Skeletal muscle satellite cell (primary cell): ENCODE measurements at regions not wholly inside any gene's neighbourhood (a gene's known extent, or its start where the extent isn't known, plus 50 kb on each side); places are given as distances from the start of the nearest gene placed in this dataset.

Source experiments
- H3K27me3 ChIP-seq: 2 replicates; pipeline ENCODE4 v1.7.0; 2013; ENCODE audit warnings: low read length; ENCODE audit not compliant: control insufficient read depth, insufficient read depth
- H3K36me3 ChIP-seq: 2 replicates; pipeline ENCODE4 v1.7.0; 2013; ENCODE audit warnings: mild to moderate bottlenecking, control low read depth, low read length; ENCODE audit not compliant: insufficient read depth
- H3K4me1 ChIP-seq: 2 replicates; pipeline ENCODE4 v1.7.0; 2013; ENCODE audit warnings: low read length; ENCODE audit not compliant: control insufficient read depth, insufficient read depth
- H3K4me2 ChIP-seq: 2 replicates; pipeline ENCODE4 v1.7.0; 2013; ENCODE audit warnings: mild to moderate bottlenecking, low read length
- H3K4me3 ChIP-seq: 2 replicates; pipeline ENCODE4 v1.7.0; 2013; ENCODE audit warnings: low read length
- H3K9ac ChIP-seq: 2 replicates; pipeline ENCODE4 v1.7.0; 2013; ENCODE audit warnings: mild to moderate bottlenecking, low read depth, low read length, moderate library complexity
- H3K9me3 ChIP-seq: replicated peaks from 2 replicates; pipeline ENCODE4 v1.7.0; 2013; ENCODE audit warnings: mild to moderate bottlenecking, control low read depth, low read length

- Histone ChIP-seq H3K36me3 (no peaks in the 10 kb centered on the region), H3K4me1 (no peaks in the 10 kb centered on the region), H3K9me3 (no peaks in the 10 kb centered on the region), H3K27me3 (no peaks in the 10 kb centered on the region), H3K4me3 (no peak overlapping the region), H3K4me2 (no peak overlapping the region), H3K9ac (no peak overlapping the region)
Measured at GRCh38 chr7:34396437-34397064, 261.5 kb upstream of the NPSR1 start.

GRCh38 chr7:34401776-34402175 is 256.2 kb upstream of the NPSR1 start:
- Histone ChIP-seq H3K27me3 (peaks cover 4% of the 10 kb centered on the region), H3K4me1 (no peaks in the 10 kb centered on the region), H3K4me2 (no peak overlapping the region), H3K9me3 (no peaks in the 10 kb centered on the region), H3K4me3 (no peak overlapping the region), H3K9ac (no peak overlapping the region), H3K36me3 (no peaks in the 10 kb centered on the region)

- Histone ChIP-seq H3K4me2 (no peak overlapping the region), H3K9ac (no peak overlapping the region), H3K36me3 (no peaks in the 10 kb centered on the region), H3K9me3 (no peaks in the 10 kb centered on the region), H3K27me3 (peaks cover 4% of the 10 kb centered on the region), H3K4me1 (no peaks in the 10 kb centered on the region), H3K4me3 (no peak overlapping the region)
Measured at GRCh38 chr7:34406848-34407530, 251.0 kb upstream of the NPSR1 start.

GRCh38 chr7:34407586-34407985 is 250.4 kb upstream of the NPSR1 start:
- H3K9me3 ChIP-seq = no peaks in the 10 kb centered on the region
- peaks cover 4% of the 10 kb centered on the region for H3K27me3 ChIP-seq
- H3K4me3 ChIP-seq = no peak overlapping the region
- no peaks in the 10 kb centered on the region for H3K4me1 ChIP-seq
- no peaks in the 10 kb centered on the region for H3K36me3 ChIP-seq
- no peak overlapping the region for H3K9ac ChIP-seq
- no peak overlapping the region for H3K4me2 ChIP-seq

- H3K4me3 ChIP-seq = no peak overlapping the region
- H3K27me3 ChIP-seq = no peaks in the 10 kb centered on the region
- no peak overlapping the region for H3K4me2 ChIP-seq
- H3K4me1 ChIP-seq = no peaks in the 10 kb centered on the region
- no peaks in the 10 kb centered on the region for H3K36me3 ChIP-seq
- H3K9ac ChIP-seq = no peak overlapping the region
- no peaks in the 10 kb centered on the region for H3K9me3 ChIP-seq
Measured at GRCh38 chr7:34417781-34418180, 240.2 kb upstream of the NPSR1 start.

GRCh38 chr7:34421526-34421925 is 236.5 kb upstream of the NPSR1 start:
- Histone ChIP-seq H3K4me3 (no peak overlapping the region), H3K4me2 (no peak overlapping the region), H3K9ac (no peak overlapping the region), H3K36me3 (no peaks in the 10 kb centered on the region), H3K4me1 (no peaks in the 10 kb centered on the region), H3K27me3 (no peaks in the 10 kb centered on the region), H3K9me3 (no peaks in the 10 kb centered on the region)

GRCh38 chr7:34425194-34425593 is 232.8 kb upstream of the NPSR1 start:
- Histone ChIP-seq H3K9ac (no peak overlapping the region), H3K27me3 (no peaks in the 10 kb centered on the region), H3K36me3 (no peaks in the 10 kb centered on the region), H3K4me3 (no peak overlapping the region), H3K9me3 (no peaks in the 10 kb centered on the region), H3K4me2 (no peak overlapping the region), H3K4me1 (no peaks in the 10 kb centered on the region)

GRCh38 chr7:34425631-34426384 is 232.2 kb upstream of the NPSR1 start:
- Histone ChIP-seq H3K9me3 (no peaks in the 10 kb centered on the region), H3K9ac (no peak overlapping the region), H3K4me2 (no peak overlapping the region)

GRCh38 chr7:34430456-34430855 is 227.6 kb upstream of the NPSR1 start:
- H3K9ac ChIP-seq = no peak overlapping the region
- H3K9me3 ChIP-seq = no peaks in the 10 kb centered on the region
- H3K4me3 ChIP-seq = no peak overlapping the region
- H3K4me2 ChIP-seq = no peak overlapping the region
- no peaks in the 10 kb centered on the region for H3K36me3 ChIP-seq
- no peaks in the 10 kb centered on the region for H3K27me3 ChIP-seq
- H3K4me1 ChIP-seq = no peaks in the 10 kb centered on the region

More at GRCh38 chr7:34425631-34426384, 232.2 kb upstream of the NPSR1 start:
- Histone ChIP-seq H3K4me3 (no peak overlapping the region), H3K36me3 (no peaks in the 10 kb centered on the region), H3K4me1 (no peaks in the 10 kb centered on the region), H3K27me3 (no peaks in the 10 kb centered on the region)

GRCh38 chr7:34438436-34438835 is 219.6 kb upstream of the NPSR1 start:
- no peak overlapping the region for H3K4me2 ChIP-seq
- H3K36me3 ChIP-seq = no peaks in the 10 kb centered on the region
- no peak overlapping the region for H3K9ac ChIP-seq
- H3K9me3 ChIP-seq = no peaks in the 10 kb centered on the region
- H3K4me3 ChIP-seq = no peak overlapping the region
- no peaks in the 10 kb centered on the region for H3K4me1 ChIP-seq
- no peaks in the 10 kb centered on the region for H3K27me3 ChIP-seq

- no peak overlapping the region for H3K4me2 ChIP-seq
- no peaks in the 10 kb centered on the region for H3K9me3 ChIP-seq
- H3K4me1 ChIP-seq = no peaks in the 10 kb centered on the region
- H3K4me3 ChIP-seq = no peak overlapping the region
- H3K36me3 ChIP-seq = no peaks in the 10 kb centered on the region
- H3K9ac ChIP-seq = no peak overlapping the region
- H3K27me3 ChIP-seq = no peaks in the 10 kb centered on the region
Measured at GRCh38 chr7:34445653-34446052, 212.4 kb upstream of the NPSR1 start.
